Spleen (tissue), 11 donors: ENCODE measurements at regions not wholly inside any gene's neighbourhood (a gene's known extent, or its start where the extent isn't known, plus 50 kb on each side); places are given as distances from the start of the nearest gene placed in this dataset.

ENCODE experiments used
- DNase-seq: peaks from one replicate; pipeline ENCODE4 v3.0.0-alpha.2; 2020
- H3K27ac ChIP-seq, 8 donors: fragments of 200-600 bp; sonication (generic) in 7 of 8; 1 replicate in 4 of 8; 2 replicates in 4 of 8; pipeline versions ENCODE4 v1.5.0 to v1.8.0; 2016 to 2021; ENCODE audit warnings: inconsistent platforms in 4 of 8, mild to moderate bottlenecking in 4 of 8, moderate library complexity in 1 of 8
- H3K27me3 ChIP-seq, 7 donors: fragments of 200-600 bp; sonication (generic) in 6 of 7; replicated peaks in 1 of 7; 1 replicate in 4 of 7; 2 replicates in 3 of 7; pipeline versions ENCODE4 v1.5.0 to v1.8.0; 2016 to 2021; ENCODE audit warnings: inconsistent platforms in 3 of 7, mild to moderate bottlenecking in 1 of 7
- H3K36me3 ChIP-seq, 6 donors: fragments of 200-600 bp; sonication (generic) in 5 of 6; 1 replicate in 4 of 6; 2 replicates in 2 of 6; pipeline versions ENCODE4 v1.5.0 to v1.8.0; 2016 to 2021; ENCODE audit warnings: inconsistent platforms in 2 of 6
- H3K4me1 ChIP-seq, 6 donors: fragments of 200-600 bp; sonication (generic) in 5 of 6; 1 replicate in 3 of 6; 2 replicates in 3 of 6; pipeline versions ENCODE4 v1.5.0 to v1.8.0; 2016 to 2021; ENCODE audit warnings: inconsistent platforms in 3 of 6
- H3K4me3 ChIP-seq, 8 donors: fragments of 200-600 bp; sonication (generic) in 7 of 8; 1 replicate in 4 of 8; 2 replicates in 4 of 8; pipeline versions ENCODE4 v1.5.0 to v1.8.0; 2016 to 2021; ENCODE audit warnings: inconsistent platforms in 4 of 8, mild to moderate bottlenecking in 4 of 8, moderate library complexity in 2 of 8
- H3K9me3 ChIP-seq, 8 donors: fragments of 200-600 bp; sonication (generic) in 7 of 8; 1 replicate in 4 of 8; 2 replicates in 4 of 8; pipeline versions ENCODE4 v1.5.0 to v1.8.0; 2016 to 2021; ENCODE audit warnings: inconsistent platforms in 4 of 8
- POLR2A ChIP-seq, 3 donors: fragments of 450-650 bp; IDR thresholded peaks; one replicate each; pipeline ENCODE4 v1.5.1; 2017; ENCODE audit warnings: antibody characterized with exemption in 3 of 3, mild to moderate bottlenecking in 1 of 3
- POLR2AphosphoS5 ChIP-seq, 3 donors: sonication (generic); formaldehyde crosslinking; IDR thresholded peaks; one replicate each; pipeline ENCODE4 v1.5.1; 2017; ENCODE audit warnings: antibody characterized with exemption in 3 of 3
- WGBS, 5 donors: extraction: QIAGEN DNeasy Blood & Tissue Kit in 3 of 5; methylation state at CpG; one replicate each; pipeline versions ENCODE4 v1.1.5 to v1.1.7; 2013 to 2018; 5-methylcytosine and 5-hydroxymethylcytosine counted together
- intact Hi-C: fragments of 100-400 bp; cut with DNase I; formaldehyde crosslinking; loops from one replicate; pipeline ENCODE4 v1.15.0; 2023; ENCODE audit warnings: low total_unique reads
- TF ChIP-seq, protein P1 (sequence below), 11 experiments: fragments of 200-600 bp in 7 of 11; fragments of 450-650 bp in 4 of 11; sonication (generic) in 4 of 11; IDR thresholded peaks in 8 of 11; conservative IDR thresholded peaks in 3 of 11; 1 replicate in 7 of 11; 2 replicates in 4 of 11; pipeline versions ENCODE4 v1.4.0 to v1.8.0; 2016 to 2021; ENCODE audit warnings: antibody characterized with exemption in 11 of 11, inconsistent platforms in 4 of 11, mild to moderate bottlenecking in 1 of 11
- donor health status: healthy with polysubstance abuse.
- donor health status: DM: no; HTN: no; CAD: no; lungs with moderate emphysema.
- donor health status: DM: no; HTN: no; CAD: no.
- donor health status: Bipolar disorder and iron deficiency.
- donor health status: healthy.
- donor health status: DM: no; HTN: no; CAD: no.
- donor health status: DM: yes; HTN: yes; CAD: no.

DNA sequence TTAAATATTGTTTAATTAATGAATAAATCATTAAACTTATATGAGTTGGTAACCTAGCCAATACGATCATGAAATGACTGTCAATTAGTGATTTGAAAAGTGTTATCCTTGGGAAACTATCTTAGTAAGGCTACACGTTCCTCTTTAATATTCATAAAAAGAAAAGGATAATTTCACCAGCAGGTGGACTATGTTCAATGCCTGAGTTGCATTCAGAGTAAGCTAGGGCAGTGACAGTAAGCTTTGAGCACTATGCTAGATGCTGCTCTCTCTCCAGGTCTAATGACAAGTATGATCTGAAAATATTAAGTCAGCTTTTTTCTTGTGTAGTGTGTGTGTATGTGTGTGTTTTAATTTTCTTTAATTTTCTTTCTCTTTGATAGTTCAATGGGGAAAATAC, 486.3 kb upstream of the PCDH15 start:
- H3K4me3 ChIP-seq: no peak overlapping the region
- 48 to 59% (median 56%) methylated on average over 2 of the region's 2 CpGs for WGBS, 5 donors

DNA sequence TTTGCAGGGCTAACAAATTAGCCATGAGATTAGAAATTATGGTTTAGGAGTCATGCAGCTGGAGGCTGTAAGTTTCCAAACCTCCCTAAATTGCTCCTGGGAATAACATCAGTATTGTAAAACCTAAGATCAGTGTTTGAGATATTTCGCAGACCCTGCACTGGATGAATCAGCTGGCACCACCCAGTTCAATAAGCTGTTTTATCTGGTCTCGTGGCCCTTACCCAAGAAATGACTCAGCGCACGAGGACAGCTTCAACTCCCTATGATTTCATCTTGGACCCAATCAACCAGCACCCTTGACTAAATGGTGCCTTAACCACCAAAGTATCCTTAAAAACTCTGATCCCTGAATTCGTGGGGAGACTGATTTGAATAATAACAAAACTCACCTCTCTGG, 482.0 kb upstream of the PCDH15 start:
- Histone ChIP-seq H3K27me3 (no peaks in the 10 kb centered on the region), H3K9me3 (peaks cover 0 to 7% (median 0%) of the 10 kb centered on the region in 8 donors), H3K4me3 (no peak overlapping the region), H3K27ac (no peak overlapping the region), H3K4me1 (no peaks in the 10 kb centered on the region), H3K36me3 (no peaks in the 10 kb centered on the region)
- no peak for DNase-seq
- intact Hi-C loops: no loop called here
- no peak for TF ChIP-seq POLR2A (IDR thresholded peaks at IDR 0.05)
- TF ChIP-seq POLR2AphosphoS5 (IDR thresholded peaks at IDR 0.05): no peak
- TF ChIP-seq, protein P1, sequence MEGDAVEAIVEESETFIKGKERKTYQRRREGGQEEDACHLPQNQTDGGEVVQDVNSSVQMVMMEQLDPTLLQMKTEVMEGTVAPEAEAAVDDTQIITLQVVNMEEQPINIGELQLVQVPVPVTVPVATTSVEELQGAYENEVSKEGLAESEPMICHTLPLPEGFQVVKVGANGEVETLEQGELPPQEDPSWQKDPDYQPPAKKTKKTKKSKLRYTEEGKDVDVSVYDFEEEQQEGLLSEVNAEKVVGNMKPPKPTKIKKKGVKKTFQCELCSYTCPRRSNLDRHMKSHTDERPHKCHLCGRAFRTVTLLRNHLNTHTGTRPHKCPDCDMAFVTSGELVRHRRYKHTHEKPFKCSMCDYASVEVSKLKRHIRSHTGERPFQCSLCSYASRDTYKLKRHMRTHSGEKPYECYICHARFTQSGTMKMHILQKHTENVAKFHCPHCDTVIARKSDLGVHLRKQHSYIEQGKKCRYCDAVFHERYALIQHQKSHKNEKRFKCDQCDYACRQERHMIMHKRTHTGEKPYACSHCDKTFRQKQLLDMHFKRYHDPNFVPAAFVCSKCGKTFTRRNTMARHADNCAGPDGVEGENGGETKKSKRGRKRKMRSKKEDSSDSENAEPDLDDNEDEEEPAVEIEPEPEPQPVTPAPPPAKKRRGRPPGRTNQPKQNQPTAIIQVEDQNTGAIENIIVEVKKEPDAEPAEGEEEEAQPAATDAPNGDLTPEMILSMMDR (IDR thresholded peaks at IDR 0.05 in 8 of 11, conservative IDR thresholded peaks at IDR 0.05 in 3 of 11): no peak
- WGBS, 5 donors: 75 to 90% (median 80%) methylated on average over 5 of the region's 5 CpGs

More for the DNA sequence above, 486.3 kb upstream of the PCDH15 start:
- Histone ChIP-seq H3K9me3 (peaks cover 0 to 13% (median 3%) of the 10 kb centered on the region in 8 donors), H3K27ac (no peak overlapping the region), H3K4me1 (no peaks in the 10 kb centered on the region), H3K27me3 (no peaks in the 10 kb centered on the region), H3K36me3 (no peaks in the 10 kb centered on the region)
- no peak for DNase-seq
- intact Hi-C loops: no loop called here
- TF ChIP-seq, protein P1 (IDR thresholded peaks at IDR 0.05 in 8 of 11, conservative IDR thresholded peaks at IDR 0.05 in 3 of 11): no peak
- no peak for TF ChIP-seq POLR2A (IDR thresholded peaks at IDR 0.05)
- no peak for TF ChIP-seq POLR2AphosphoS5 (IDR thresholded peaks at IDR 0.05)

DNA sequence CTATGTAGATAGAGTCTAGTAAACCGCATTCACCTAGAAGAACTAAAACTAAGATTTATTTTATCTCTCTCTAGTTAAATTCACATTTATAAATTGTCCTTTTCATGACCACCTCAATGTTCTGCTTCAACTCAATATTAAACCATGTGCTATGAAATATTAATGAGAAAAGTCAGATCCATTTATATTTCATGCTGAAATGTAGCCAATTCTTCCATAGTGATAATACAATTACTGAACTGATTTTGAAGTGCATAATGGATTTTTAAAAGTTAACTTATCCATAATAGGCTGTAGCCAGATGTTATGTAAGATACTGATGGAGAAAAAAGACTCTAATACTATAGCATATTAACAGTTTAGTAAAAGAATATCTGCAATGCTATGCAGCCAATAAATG, 479.7 kb upstream of the PCDH15 start:
- Histone ChIP-seq H3K9me3 (peaks cover 0 to 7% (median 0%) of the 10 kb centered on the region in 8 donors), H3K36me3 (no peaks in the 10 kb centered on the region), H3K4me3 (no peak overlapping the region), H3K4me1 (no peaks in the 10 kb centered on the region), H3K27ac (no peak overlapping the region), H3K27me3 (no peaks in the 10 kb centered on the region)
- 88 to 98% (median 91%) methylated on average over 1 of the region's 1 CpG for WGBS, 5 donors
- no peak for DNase-seq
- intact Hi-C loops: no loop called here
- TF ChIP-seq, protein P1 (IDR thresholded peaks at IDR 0.05 in 8 of 11, conservative IDR thresholded peaks at IDR 0.05 in 3 of 11): no peak

DNA sequence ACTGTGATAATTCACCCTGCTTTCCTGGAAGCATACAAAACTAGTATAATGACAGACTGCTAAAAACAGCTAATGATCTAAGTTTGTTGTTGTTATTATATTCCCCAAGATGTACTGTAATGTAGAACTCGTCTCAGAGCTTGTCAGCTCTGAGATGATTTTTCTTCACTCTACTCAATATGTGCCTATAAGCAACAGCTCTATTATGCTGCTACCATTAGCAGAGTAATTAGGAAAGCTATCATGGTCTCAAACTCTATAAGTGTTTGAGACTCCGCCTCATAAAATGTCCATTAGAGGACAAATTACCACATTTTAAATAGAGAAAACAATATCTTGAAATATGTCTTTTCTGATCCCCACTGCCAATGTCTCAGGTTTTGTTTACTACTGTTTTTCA, 476.5 kb upstream of the PCDH15 start:
- 77 to 90% (median 79%) methylated on average over 2 of the region's 2 CpGs for WGBS, 5 donors
- no peak for DNase-seq
- Histone ChIP-seq H3K4me1 (no peaks in the 10 kb centered on the region), H3K36me3 (no peaks in the 10 kb centered on the region), H3K27me3 (no peaks in the 10 kb centered on the region), H3K27ac (no peak overlapping the region), H3K9me3 (no peaks in the 10 kb centered on the region), H3K4me3 (no peak overlapping the region)
- TF ChIP-seq POLR2AphosphoS5 (IDR thresholded peaks at IDR 0.05): no peak
- TF ChIP-seq POLR2A (IDR thresholded peaks at IDR 0.05): no peak
- TF ChIP-seq, protein P1 (IDR thresholded peaks at IDR 0.05 in 8 of 11, conservative IDR thresholded peaks at IDR 0.05 in 3 of 11): no peak
- intact Hi-C loops: no loop called here
